ENCODE measurements at regions not wholly inside any gene's neighbourhood (a gene's known extent, or its start where the extent isn't known, plus 50 kb on each side); places are given as distances from the start of the nearest gene placed in this dataset.

GRCh38 chr13:71355010-71355409 is 512.0 kb downstream of the DACH1 start:
- TF ChIP-seq CTCF (IDR thresholded peaks at IDR 0.05; ENCODE audit: poor library complexity) (no peak), EZH2 (IDR thresholded peaks at IDR 0.05; ENCODE audit: borderline replicate concordance) (no peak), EZH2phosphoT487 (IDR thresholded peaks at IDR 0.05; ENCODE audit: low read depth, severe bottlenecking, unreplicated experiment) (no peak)

All from hepatocyte (in vitro differentiated cells).